ENCODE measurements at regions not wholly inside any gene's neighbourhood (a gene's known extent, or its start where the extent isn't known, plus 50 kb on each side); places are given as distances from the start of the nearest gene placed in this dataset.
"Not testable (repeated sequence)": the region's sequence is repeated elsewhere in the genome, so short reads cannot be mapped to it uniquely, and the experiment has no call there.

- Mint-ChIP-seq H3K9me3 (ENCODE audit: unreplicated experiment) (no peaks in the 10 kb centered on the region), H3K36me3 (ENCODE audit: low read depth, unreplicated experiment) (no peaks in the 10 kb centered on the region), H3K27me3 (ENCODE audit: low read depth, unreplicated experiment) (peaks cover 5% of the 10 kb centered on the region), H3K4me1 (ENCODE audit: low read depth, unreplicated experiment) (no peaks in the 10 kb centered on the region), H3K27ac (ENCODE audit: unreplicated experiment) (no peak overlapping the region), H3K4me3 (ENCODE audit: unreplicated experiment) (no peak overlapping the region)
- no peaks in the 10 kb centered on the region for H3K36me3 ChIP-seq (ENCODE audit: insufficient read depth, low read length)
- H3K27me3 ChIP-seq (ENCODE audit: insufficient read depth, low read length) = no peaks in the 10 kb centered on the region
- no peak overlapping the region for H3K4me2 ChIP-seq (ENCODE audit: low read length)
- H2AFZ ChIP-seq (ENCODE audit: low read depth, low read length) = no peak overlapping the region
- no peak overlapping the region for H3K9ac ChIP-seq (ENCODE audit: low read length)
- H3K27ac ChIP-seq (ENCODE audit: low read depth, low read length) = no peak overlapping the region
- no peak overlapping the region for H3K4me3 ChIP-seq (ENCODE audit: insufficient read depth, low read depth, low read length)
- no peaks in the 10 kb centered on the region for H3K9me3 ChIP-seq (ENCODE audit: insufficient read depth, low read depth, low read length)
- H4K20me1 ChIP-seq (ENCODE audit: insufficient read depth, low read length) = no peaks in the 10 kb centered on the region
- H3K79me2 ChIP-seq (ENCODE audit: insufficient read depth, low read length) = no peaks in the 10 kb centered on the region
- no peak for FAIRE-seq
- H3K4me1 ChIP-seq (ENCODE audit: insufficient read depth, low read length) = no peaks in the 10 kb centered on the region
- no peak for DNase-seq (ENCODE audit: low read depth)
- no peak for TF ChIP-seq CTCF (IDR thresholded peaks at IDR 0.05; ENCODE audit: insufficient read depth, low read depth, low read length)
Observed at GRCh38 chr14:30410986-30411385, 148.0 kb upstream of the G2E3 start.

DNA sequence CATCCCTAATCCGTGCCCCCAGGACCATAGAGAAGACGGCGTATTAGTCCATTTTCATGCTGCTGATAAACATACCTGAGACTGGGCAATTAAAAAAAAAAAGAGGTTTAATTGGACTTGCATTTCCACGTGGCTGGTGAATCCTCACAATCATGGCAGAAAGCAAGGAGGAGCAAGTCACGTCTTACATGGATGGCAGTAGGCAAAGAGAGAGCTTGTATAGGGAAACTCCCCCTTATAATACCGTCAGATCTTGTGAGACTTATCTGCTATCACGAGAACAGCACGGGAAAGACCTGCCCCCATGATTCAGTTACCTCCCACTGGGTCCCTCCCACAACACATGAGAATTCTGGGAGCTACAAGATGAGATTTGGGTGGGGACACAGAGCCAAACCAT, 145.8 kb upstream of the G2E3 start:
- not testable (repeated sequence) for H3K9me3 Mint-ChIP-seq (ENCODE audit: unreplicated experiment); H3K27me3 ChIP-seq (ENCODE audit: insufficient read depth, low read length); FAIRE-seq; H3K27ac ChIP-seq (ENCODE audit: low read depth, low read length); DNase-seq (ENCODE audit: low read depth); H3K27ac Mint-ChIP-seq (ENCODE audit: unreplicated experiment); H3K36me3 Mint-ChIP-seq (ENCODE audit: low read depth, unreplicated experiment); H3K4me3 ChIP-seq (ENCODE audit: insufficient read depth, low read depth, low read length); H3K36me3 ChIP-seq (ENCODE audit: insufficient read depth, low read length); H3K4me3 Mint-ChIP-seq (ENCODE audit: unreplicated experiment); H3K79me2 ChIP-seq (ENCODE audit: insufficient read depth, low read length); H3K4me1 ChIP-seq (ENCODE audit: insufficient read depth, low read length); H3K9me3 ChIP-seq (ENCODE audit: insufficient read depth, low read depth, low read length); H4K20me1 ChIP-seq (ENCODE audit: insufficient read depth, low read length); H3K4me2 ChIP-seq (ENCODE audit: low read length); H3K9ac ChIP-seq (ENCODE audit: low read length); H3K4me1 Mint-ChIP-seq (ENCODE audit: low read depth, unreplicated experiment); H2AFZ ChIP-seq (ENCODE audit: low read depth, low read length)
- H3K27me3 Mint-ChIP-seq (ENCODE audit: low read depth, unreplicated experiment) = peaks cover 12% of the 10 kb centered on the region

DNA sequence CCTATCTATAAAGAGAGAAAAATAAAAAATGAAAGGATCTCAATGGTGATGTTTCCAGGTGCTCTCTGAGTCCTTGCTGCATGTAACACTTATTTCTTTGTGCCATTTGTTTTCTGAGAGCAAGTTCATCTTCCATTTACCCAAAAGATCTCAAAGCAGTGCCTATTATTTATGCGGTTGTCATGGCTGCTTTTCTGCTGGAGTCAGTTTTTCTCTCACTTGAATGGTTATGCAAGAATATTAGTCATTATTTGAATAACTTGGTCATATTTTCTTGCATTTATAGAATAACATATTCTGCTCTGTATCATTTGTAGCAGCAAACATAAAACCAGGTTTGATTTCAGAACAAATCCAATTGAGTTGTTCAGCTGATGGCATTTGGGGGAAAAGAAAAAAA, 141.8 kb upstream of the G2E3 start:
- no peaks in the 10 kb centered on the region for H3K36me3 Mint-ChIP-seq (ENCODE audit: low read depth, unreplicated experiment)
- Histone ChIP-seq H3K4me2 (ENCODE audit: low read length) (no peak overlapping the region), H2AFZ (ENCODE audit: low read depth, low read length) (no peak overlapping the region), H3K36me3 (ENCODE audit: insufficient read depth, low read length) (no peaks in the 10 kb centered on the region), H3K79me2 (ENCODE audit: insufficient read depth, low read length) (no peaks in the 10 kb centered on the region), H3K4me1 (ENCODE audit: insufficient read depth, low read length) (no peaks in the 10 kb centered on the region), H3K4me3 (ENCODE audit: insufficient read depth, low read depth, low read length) (no peak overlapping the region), H3K27me3 (ENCODE audit: insufficient read depth, low read length) (no peaks in the 10 kb centered on the region), H3K9me3 (ENCODE audit: insufficient read depth, low read depth, low read length) (no peaks in the 10 kb centered on the region), H3K9ac (ENCODE audit: low read length) (no peak overlapping the region), H3K27ac (ENCODE audit: low read depth, low read length) (no peak overlapping the region), H4K20me1 (ENCODE audit: insufficient read depth, low read length) (no peaks in the 10 kb centered on the region)
- H3K27me3 Mint-ChIP-seq (ENCODE audit: low read depth, unreplicated experiment) = peaks cover 15% of the 10 kb centered on the region
- H3K27ac Mint-ChIP-seq (ENCODE audit: unreplicated experiment) = no peak overlapping the region
- no peak overlapping the region for H3K4me3 Mint-ChIP-seq (ENCODE audit: unreplicated experiment)
- no peak for FAIRE-seq
- H3K9me3 Mint-ChIP-seq (ENCODE audit: unreplicated experiment) = no peaks in the 10 kb centered on the region
- DNase-seq (ENCODE audit: low read depth) = no peak
- TF ChIP-seq CTCF (IDR thresholded peaks at IDR 0.05; ENCODE audit: insufficient read depth, low read depth, low read length) (no peak), EZH2 (IDR thresholded peaks at IDR 0.05; ENCODE audit: insufficient read depth, low read length) (no peak)
- H3K4me1 Mint-ChIP-seq (ENCODE audit: low read depth, unreplicated experiment) = no peaks in the 10 kb centered on the region

Measured in astrocyte (in vitro differentiated cells and primary cell).